WERI-Rb-1 (cell line): ENCODE measurements at regions not wholly inside any gene's neighbourhood (a gene's known extent, or its start where the extent isn't known, plus 50 kb on each side); places are given as distances from the start of the nearest gene placed in this dataset.

Experiments used
- DNase-seq: peaks from one replicate; pipeline ENCODE4 v3.0.0-alpha.2; 2020
- H3K27ac ChIP-seq: fragments of 250-450 bp; sonication (Bioruptor Pico); 2 replicates; pipeline ENCODE4 v1.5.1; 2020; ENCODE audit warnings: mild to moderate bottlenecking, moderate library complexity
- H3K27me3 ChIP-seq: fragments of 250-450 bp; sonication (Bioruptor Pico); 2 replicates; pipeline ENCODE4 v1.5.1; 2021; ENCODE audit warnings: mild to moderate bottlenecking, low read depth, moderate library complexity; ENCODE audit not compliant: insufficient read depth, severe bottlenecking
- H3K36me3 ChIP-seq: fragments of 250-450 bp; sonication (Bioruptor Pico); 2 replicates; pipeline ENCODE4 v1.5.1; 2020; ENCODE audit warnings: mild to moderate bottlenecking, moderate library complexity
- H3K4me3 ChIP-seq: 2 replicates; pipeline ENCODE4 v1.5.1; 2011; ENCODE audit warnings: low read depth, mild to moderate bottlenecking, control low read depth, low read length
- H3K9me3 ChIP-seq: fragments of 250-450 bp; sonication (Bioruptor Pico); 2 replicates; pipeline ENCODE4 v1.5.1; 2021; ENCODE audit warnings: mild to moderate bottlenecking, moderate library complexity; ENCODE audit not compliant: severe bottlenecking
- CTCF ChIP-seq: IDR thresholded peaks from 2 replicates; pipeline ENCODE4 v1.5.1; 2011; ENCODE audit warnings: low read depth, mild to moderate bottlenecking, control low read depth, inconsistent platforms, low read length

GRCh38 chr13:73934215-73934641, 200.0 kb downstream of the KLF12 start:
- no peaks in the 10 kb centered on the region for H3K9me3 ChIP-seq
- no peak overlapping the region for H3K27ac ChIP-seq

GRCh38 chr13:73933795-73934194, 200.4 kb downstream of the KLF12 start:
- TF ChIP-seq CTCF: no peak
- no peak for DNase-seq
- H3K4me3 ChIP-seq: no peak overlapping the region

More at GRCh38 chr13:73934215-73934641, 200.0 kb downstream of the KLF12 start:
- H3K27me3 ChIP-seq: no peaks in the 10 kb centered on the region
- TF ChIP-seq CTCF: no peak
- DNase-seq: no peak
- H3K36me3 ChIP-seq: no peaks in the 10 kb centered on the region; the same call in 1 of the 2 replicates
- H3K4me3 ChIP-seq: no peak overlapping the region

GRCh38 chr13:73932091-73932490, 202.1 kb downstream of the KLF12 start:
- H3K4me3 ChIP-seq: no peak overlapping the region
- no peak overlapping the region for H3K27ac ChIP-seq
- no peaks in the 10 kb centered on the region for H3K36me3 ChIP-seq
- H3K27me3 ChIP-seq: no peaks in the 10 kb centered on the region
- no peak for DNase-seq
- TF ChIP-seq CTCF: no peak
- H3K9me3 ChIP-seq: no peaks in the 10 kb centered on the region

More at GRCh38 chr13:73933795-73934194, 200.4 kb downstream of the KLF12 start:
- Histone ChIP-seq H3K9me3 (no peaks in the 10 kb centered on the region), H3K27me3 (no peaks in the 10 kb centered on the region), H3K36me3 (no peaks in the 10 kb centered on the region; the same call in 1 of the 2 replicates), H3K27ac (no peak overlapping the region)

GRCh38 chr13:73929287-73929932, 204.8 kb downstream of the KLF12 start:
- no peaks in the 10 kb centered on the region for H3K27me3 ChIP-seq
- DNase-seq: no peak
- TF ChIP-seq CTCF: no peak
- H3K36me3 ChIP-seq: no peaks in the 10 kb centered on the region
- no peak overlapping the region for H3K27ac ChIP-seq
- no peaks in the 10 kb centered on the region for H3K9me3 ChIP-seq
- no peak overlapping the region for H3K4me3 ChIP-seq

- Histone ChIP-seq H3K27me3 (no peaks in the 10 kb centered on the region), H3K4me3 (no peak overlapping the region), H3K9me3 (no peaks in the 10 kb centered on the region), H3K36me3 (no peaks in the 10 kb centered on the region), H3K27ac (no peak overlapping the region)
- no peak for DNase-seq
- TF ChIP-seq CTCF: no peak
These were observed 209.6 kb downstream of the KLF12 start for GRCh38 chr13:73924607-73925006.
